ENCODE measurements at regions not wholly inside any gene's neighbourhood (a gene's known extent, or its start where the extent isn't known, plus 50 kb on each side); places are given as distances from the start of the nearest gene placed in this dataset.

GRCh38 chr3:157956176-157956575 is 150.0 kb downstream of the SHOX2 start:
- no peaks in the 10 kb centered on the region for H3K36me3 Mint-ChIP-seq (ENCODE audit: low read depth)
- TF ChIP-seq, protein P1, sequence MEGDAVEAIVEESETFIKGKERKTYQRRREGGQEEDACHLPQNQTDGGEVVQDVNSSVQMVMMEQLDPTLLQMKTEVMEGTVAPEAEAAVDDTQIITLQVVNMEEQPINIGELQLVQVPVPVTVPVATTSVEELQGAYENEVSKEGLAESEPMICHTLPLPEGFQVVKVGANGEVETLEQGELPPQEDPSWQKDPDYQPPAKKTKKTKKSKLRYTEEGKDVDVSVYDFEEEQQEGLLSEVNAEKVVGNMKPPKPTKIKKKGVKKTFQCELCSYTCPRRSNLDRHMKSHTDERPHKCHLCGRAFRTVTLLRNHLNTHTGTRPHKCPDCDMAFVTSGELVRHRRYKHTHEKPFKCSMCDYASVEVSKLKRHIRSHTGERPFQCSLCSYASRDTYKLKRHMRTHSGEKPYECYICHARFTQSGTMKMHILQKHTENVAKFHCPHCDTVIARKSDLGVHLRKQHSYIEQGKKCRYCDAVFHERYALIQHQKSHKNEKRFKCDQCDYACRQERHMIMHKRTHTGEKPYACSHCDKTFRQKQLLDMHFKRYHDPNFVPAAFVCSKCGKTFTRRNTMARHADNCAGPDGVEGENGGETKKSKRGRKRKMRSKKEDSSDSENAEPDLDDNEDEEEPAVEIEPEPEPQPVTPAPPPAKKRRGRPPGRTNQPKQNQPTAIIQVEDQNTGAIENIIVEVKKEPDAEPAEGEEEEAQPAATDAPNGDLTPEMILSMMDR (IDR thresholded peaks at IDR 0.05): no peak
- DNase-seq: no peak

GRCh38 chr3:157953565-157953964 is 152.7 kb downstream of the SHOX2 start:
- H3K27me3 Mint-ChIP-seq (ENCODE audit: low read depth, poor library complexity): peaks cover 6% of the 10 kb centered on the region
- TF ChIP-seq, protein P1 (IDR thresholded peaks at IDR 0.05): no peak
- H3K36me3 Mint-ChIP-seq (ENCODE audit: low read depth): no peaks in the 10 kb centered on the region
- no peak for DNase-seq
- H3K9me3 Mint-ChIP-seq: no peaks in the 10 kb centered on the region
- H3K27ac Mint-ChIP-seq: no peak overlapping the region
- H3K4me1 Mint-ChIP-seq: peaks cover 5% of the 10 kb centered on the region
- no peak overlapping the region for H3K4me3 Mint-ChIP-seq

More at GRCh38 chr3:157956176-157956575, 150.0 kb downstream of the SHOX2 start:
- Mint-ChIP-seq H3K27me3 (ENCODE audit: low read depth, poor library complexity) (peaks cover 6% of the 10 kb centered on the region), H3K27ac (no peak overlapping the region), H3K4me3 (no peak overlapping the region), H3K4me1 (peaks cover 7% of the 10 kb centered on the region), H3K9me3 (no peaks in the 10 kb centered on the region)

GRCh38 chr3:157948605-157949383 is 157.4 kb downstream of the SHOX2 start:
- Mint-ChIP-seq H3K9me3 (no peaks in the 10 kb centered on the region), H3K4me1 (no peaks in the 10 kb centered on the region), H3K4me3 (no peak overlapping the region), H3K27me3 (ENCODE audit: low read depth, poor library complexity) (peaks cover 9% of the 10 kb centered on the region), H3K36me3 (ENCODE audit: low read depth) (no peaks in the 10 kb centered on the region), H3K27ac (no peak overlapping the region)
- no peak for DNase-seq
- TF ChIP-seq, protein P1 (IDR thresholded peaks at IDR 0.05): no peak

DNA sequence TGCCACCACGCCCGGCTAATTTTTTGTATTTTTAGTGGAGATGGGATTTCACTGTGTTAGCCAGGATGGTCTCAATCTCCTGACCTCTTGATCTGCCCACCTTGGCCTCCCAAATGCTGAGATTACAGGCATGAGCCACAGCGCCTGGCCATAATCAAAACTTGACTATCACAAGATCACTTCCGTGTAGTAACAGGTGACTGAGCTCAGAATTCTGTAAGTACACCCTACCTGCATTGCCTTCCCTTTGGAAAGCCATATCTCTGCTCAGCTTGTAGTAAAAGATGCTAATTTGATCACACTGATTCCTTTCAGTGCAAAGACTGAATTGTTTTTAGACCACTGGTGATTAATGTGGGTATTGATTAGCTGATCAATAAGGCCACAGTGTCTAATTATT is 167.1 kb downstream of the SHOX2 start:
- peaks cover 17% of the 10 kb centered on the region for H3K27me3 Mint-ChIP-seq (ENCODE audit: low read depth, poor library complexity)
- no peak overlapping the region for H3K4me3 Mint-ChIP-seq
- no peak overlapping the region for H3K27ac Mint-ChIP-seq
- no peak for DNase-seq
- no peaks in the 10 kb centered on the region for H3K9me3 Mint-ChIP-seq
- no peaks in the 10 kb centered on the region for H3K36me3 Mint-ChIP-seq (ENCODE audit: low read depth)
- no peaks in the 10 kb centered on the region for H3K4me1 Mint-ChIP-seq
- TF ChIP-seq, protein P1 (IDR thresholded peaks at IDR 0.05): no peak

GRCh38 chr3:157938154-157938779 is 168.0 kb downstream of the SHOX2 start:
- DNase-seq: no peak
- H3K27ac Mint-ChIP-seq: no peak overlapping the region
- no peak overlapping the region for H3K4me3 Mint-ChIP-seq
- TF ChIP-seq, protein P1 (IDR thresholded peaks at IDR 0.05): no peak
- H3K4me1 Mint-ChIP-seq: no peaks in the 10 kb centered on the region
- no peaks in the 10 kb centered on the region for H3K9me3 Mint-ChIP-seq
- no peaks in the 10 kb centered on the region for H3K36me3 Mint-ChIP-seq (ENCODE audit: low read depth)
- H3K27me3 Mint-ChIP-seq (ENCODE audit: low read depth, poor library complexity): peaks cover 13% of the 10 kb centered on the region

Measured in nephron progenitor cell (in vitro differentiated cells).